Trophoblast cell (in vitro differentiated cells and primary cell): ENCODE measurements at regions not wholly inside any gene's neighbourhood (a gene's known extent, or its start where the extent isn't known, plus 50 kb on each side); places are given as distances from the start of the nearest gene placed in this dataset.
A peak's percentile ranks its signal among the peaks of the same experiment; 100 is the strongest.

Experiments used
- DNase-seq, 2 donors: peaks; one replicate each; pipeline ENCODE4 v3.0.0-alpha.2; 2016
- H2AFZ ChIP-seq: 2 replicates; pipeline ENCODE4 v1.6.1; 2013; ENCODE audit warnings: low read length, moderate library complexity, mild to moderate bottlenecking; ENCODE audit not compliant: insufficient read depth, poor library complexity
- H2AK5ac ChIP-seq: 2 replicates; pipeline ENCODE4 v1.6.1; 2013; ENCODE audit warnings: mild to moderate bottlenecking, low read length
- H2BK120ac ChIP-seq: 2 replicates; pipeline ENCODE4 v1.6.1; 2013; ENCODE audit warnings: low read length, mild to moderate bottlenecking, moderate library complexity; ENCODE audit not compliant: insufficient read depth, poor library complexity
- H2BK12ac ChIP-seq: 2 replicates; pipeline ENCODE4 v1.6.1; 2013; ENCODE audit warnings: mild to moderate bottlenecking, low read length, moderate library complexity
- H2BK5ac ChIP-seq: 2 replicates; pipeline ENCODE4 v1.6.1; 2013; ENCODE audit warnings: low read length, low read depth, moderate library complexity, mild to moderate bottlenecking; ENCODE audit not compliant: poor library complexity
- H3K14ac ChIP-seq: 2 replicates; pipeline ENCODE4 v1.6.1; 2013; ENCODE audit warnings: mild to moderate bottlenecking, low read length
- H3K18ac ChIP-seq: 2 replicates; pipeline ENCODE4 v1.6.1; 2013; ENCODE audit warnings: mild to moderate bottlenecking, low read length
- H3K23ac ChIP-seq: 2 replicates; pipeline ENCODE4 v1.6.1; 2013; ENCODE audit warnings: low read length
- H3K27ac ChIP-seq: 2 replicates; pipeline ENCODE4 v1.5.1; 2013; ENCODE audit warnings: low read depth, mild to moderate bottlenecking, inconsistent platforms, low read length, moderate library complexity
- H3K27me3 ChIP-seq: 2 replicates; pipeline ENCODE4 v1.6.1; 2013; ENCODE audit warnings: inconsistent platforms, mild to moderate bottlenecking, low read length, moderate library complexity; ENCODE audit not compliant: insufficient read depth
- H3K36me3 ChIP-seq, 2 experiments: 1 replicate in 1 of 2; 2 replicates in 1 of 2; pipeline ENCODE4 v1.6.1; 2013; ENCODE audit warnings: low read length in 2 of 2, mild to moderate bottlenecking in 2 of 2, moderate library complexity in 1 of 2; ENCODE audit not compliant: insufficient read depth in 2 of 2, control insufficient read depth in 1 of 2
- H3K4ac ChIP-seq: 2 replicates; pipeline ENCODE4 v1.6.1; 2013; ENCODE audit warnings: low read depth, mild to moderate bottlenecking, low read length, moderate library complexity
- H3K4me1 ChIP-seq, 2 experiments: 1 replicate in 1 of 2; 2 replicates in 1 of 2; pipeline ENCODE4 v1.6.1; 2013; ENCODE audit warnings: low read length in 2 of 2, mild to moderate bottlenecking in 2 of 2, moderate library complexity in 1 of 2; ENCODE audit not compliant: insufficient read depth in 2 of 2, control insufficient read depth in 1 of 2
- H3K4me2 ChIP-seq: 2 replicates; pipeline ENCODE4 v1.6.1; 2013; ENCODE audit warnings: inconsistent platforms, mild to moderate bottlenecking, low read length, moderate library complexity
- H3K4me3 ChIP-seq: 2 replicates; pipeline ENCODE4 v1.5.1; 2013; ENCODE audit warnings: mild to moderate bottlenecking, low read depth, low read length, inconsistent platforms
- H3K79me1 ChIP-seq: one replicate; pipeline ENCODE4 v1.6.1; 2013; ENCODE audit warnings: low read length
- H3K79me2 ChIP-seq: 2 replicates; pipeline ENCODE4 v1.6.1; 2013; ENCODE audit warnings: low read length, mild to moderate bottlenecking; ENCODE audit not compliant: control insufficient read depth, insufficient read depth, poor library complexity
- H3K9ac ChIP-seq: 2 replicates; pipeline ENCODE4 v1.6.1; 2013; ENCODE audit warnings: mild to moderate bottlenecking, low read length
- H3K9me3 ChIP-seq: 2 replicates; pipeline ENCODE4 v1.6.1; 2013; ENCODE audit warnings: low read depth, mild to moderate bottlenecking, control low read depth, inconsistent platforms, low read length; ENCODE audit not compliant: insufficient read depth
- H4K12ac ChIP-seq: 2 replicates; pipeline ENCODE4 v1.6.1; 2013; ENCODE audit warnings: low read depth, mild to moderate bottlenecking, low read length, moderate library complexity
- H4K8ac ChIP-seq: 2 replicates; pipeline ENCODE4 v1.6.1; 2013; ENCODE audit warnings: low read depth, mild to moderate bottlenecking, low read length, moderate library complexity
- H4K91ac ChIP-seq: one replicate; pipeline ENCODE4 v1.6.1; 2013; ENCODE audit warnings: low read depth, mild to moderate bottlenecking, low read length, moderate library complexity
- WGBS: extraction: QIAGEN DNeasy Blood & Tissue Kit; methylation state at CpG from one replicate; pipeline ENCODE4 v1.1.7; 2013; ENCODE audit warnings: missing lambda C conversion rate; ENCODE audit not compliant: insufficient read length, insufficient coverage; ENCODE audit errors: extremely low coverage; 5-methylcytosine and 5-hydroxymethylcytosine counted together

DNA sequence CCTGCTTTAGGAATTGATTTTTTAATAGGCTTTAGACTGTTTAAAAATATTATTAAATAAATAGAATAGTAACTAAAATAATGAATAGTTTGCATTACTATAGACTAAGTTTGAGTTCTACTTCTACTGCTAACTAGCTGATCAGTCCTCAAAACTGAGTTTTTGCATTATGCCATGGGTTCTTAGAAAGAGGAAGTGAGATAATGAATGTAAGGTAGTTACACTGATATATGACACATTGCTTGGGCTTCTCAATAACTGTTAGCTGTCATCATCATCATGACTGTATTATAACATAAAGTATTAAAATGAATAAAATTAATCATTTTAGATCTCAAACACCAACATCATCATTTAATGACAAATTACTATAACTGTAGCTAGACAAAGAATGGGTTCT lies 949.7 kb downstream of the TRHDE start:
- H3K27ac ChIP-seq: no peak overlapping the region
- no peak overlapping the region for H2AFZ ChIP-seq
- no peaks in the 10 kb centered on the region for H3K27me3 ChIP-seq
- H4K91ac ChIP-seq: no peak overlapping the region
- H3K4me3 ChIP-seq: no peak overlapping the region
- no peak overlapping the region for H2BK120ac ChIP-seq
- H3K79me1 ChIP-seq: no peaks in the 10 kb centered on the region
- no peak overlapping the region for H3K18ac ChIP-seq
- no peak overlapping the region for H4K8ac ChIP-seq
- no peak overlapping the region for H2AK5ac ChIP-seq
- no peak overlapping the region for H2BK12ac ChIP-seq
- H3K14ac ChIP-seq: no peak overlapping the region
- no peaks in the 10 kb centered on the region for H3K36me3 ChIP-seq
- H3K79me2 ChIP-seq: no peaks in the 10 kb centered on the region
- no peak overlapping the region for H3K23ac ChIP-seq
- H3K4me2 ChIP-seq: no peak overlapping the region
- H3K4me1 ChIP-seq: no peaks in the 10 kb centered on the region
- no peak overlapping the region for H3K4ac ChIP-seq
- DNase-seq: no peak
- no peak overlapping the region for H4K12ac ChIP-seq
- no peak overlapping the region for H3K9ac ChIP-seq
- H3K9me3 ChIP-seq: no peaks in the 10 kb centered on the region
- no peak overlapping the region for H2BK5ac ChIP-seq

DNA sequence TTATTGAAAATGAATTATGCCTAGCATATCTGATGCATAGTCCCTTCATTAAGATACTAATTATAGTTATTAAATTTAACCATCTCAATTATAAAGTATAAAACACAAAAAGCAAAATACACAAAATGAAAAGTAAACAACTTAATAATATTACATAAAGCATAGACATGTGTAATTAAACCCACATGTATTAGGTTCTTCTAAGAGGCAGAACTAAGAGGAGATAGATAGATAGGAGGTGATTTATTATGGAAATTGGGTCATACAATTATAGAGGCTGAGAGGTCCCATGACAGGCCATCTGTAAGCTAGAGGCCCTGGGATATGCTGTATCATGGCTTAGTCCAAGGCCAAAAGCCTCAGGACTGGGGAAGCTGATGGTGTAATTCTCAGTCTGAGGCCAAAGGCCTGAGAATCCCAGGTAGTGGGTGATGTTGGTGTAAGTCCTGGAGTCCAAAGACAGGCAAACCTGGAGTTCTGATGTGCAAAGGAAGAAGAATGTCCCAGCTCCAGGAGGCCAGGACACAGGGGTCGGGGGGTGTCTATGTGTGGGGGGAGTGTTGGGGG lies 953.3 kb downstream of the TRHDE start:
- Histone ChIP-seq H2BK5ac (no peak overlapping the region), H2AFZ (no peak overlapping the region), H3K27ac (no peak overlapping the region), H3K4me2 (no peak overlapping the region), H2BK12ac (no peak overlapping the region), H3K36me3 (no peaks in the 10 kb centered on the region), H3K14ac (no peak overlapping the region), H3K23ac (no peak overlapping the region), H4K8ac (no peak overlapping the region), H4K91ac (no peak overlapping the region), H3K79me1 (no peaks in the 10 kb centered on the region), H4K12ac (no peak overlapping the region), H3K18ac (no peak overlapping the region), H3K4me3 (no peak overlapping the region), H3K4ac (no peak overlapping the region), H3K9ac (no peak overlapping the region), H2BK120ac (no peak overlapping the region), H3K4me1 (no peaks in the 10 kb centered on the region), H3K79me2 (no peaks in the 10 kb centered on the region), H2AK5ac (no peak overlapping the region), H3K9me3 (no peaks in the 10 kb centered on the region), H3K27me3 (no peaks in the 10 kb centered on the region)
- DNase-seq: no peak
- WGBS: no CpG with 5 or more reads among the region's 1 CpG

DNA sequence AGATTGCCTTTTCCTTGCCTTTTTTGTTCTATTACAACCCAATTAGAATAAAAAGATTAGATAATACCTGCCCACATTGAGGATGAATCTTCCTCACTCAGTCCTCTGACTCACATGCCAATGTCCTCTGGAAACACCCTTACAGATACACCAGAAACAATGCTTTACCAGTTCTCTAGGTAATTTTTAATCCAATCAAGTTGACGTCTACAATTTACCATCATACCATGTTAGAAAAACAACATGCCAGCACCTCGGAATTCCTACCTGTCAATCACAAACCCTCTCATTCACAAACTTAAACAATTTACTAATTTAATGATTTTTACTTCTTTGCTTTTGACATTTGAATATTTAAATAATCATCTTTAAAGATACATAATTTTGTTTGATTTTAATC lies 953.8 kb downstream of the TRHDE start:
- Histone ChIP-seq H3K79me2 (no peaks in the 10 kb centered on the region), H3K14ac (no peak overlapping the region), H3K79me1 (no peaks in the 10 kb centered on the region), H3K27me3 (no peaks in the 10 kb centered on the region), H3K27ac (no peak overlapping the region), H3K4me3 (no peak overlapping the region), H3K36me3 (no peaks in the 10 kb centered on the region), H2AK5ac (no peak overlapping the region), H3K4me1 (no peaks in the 10 kb centered on the region), H2AFZ (no peak overlapping the region), H4K12ac (no peak overlapping the region), H3K4ac (no peak overlapping the region), H3K23ac (no peak overlapping the region), H3K9me3 (no peaks in the 10 kb centered on the region), H2BK120ac (no peak overlapping the region), H3K18ac (no peak overlapping the region), H4K8ac (no peak overlapping the region), H3K4me2 (no peak overlapping the region), H2BK5ac (no peak overlapping the region), H2BK12ac (no peak overlapping the region), H3K9ac (no peak overlapping the region), H4K91ac (no peak overlapping the region)
- DNase-seq: no peak
- 100% methylated on average over 1 of the region's 2 CpGs for WGBS

DNA sequence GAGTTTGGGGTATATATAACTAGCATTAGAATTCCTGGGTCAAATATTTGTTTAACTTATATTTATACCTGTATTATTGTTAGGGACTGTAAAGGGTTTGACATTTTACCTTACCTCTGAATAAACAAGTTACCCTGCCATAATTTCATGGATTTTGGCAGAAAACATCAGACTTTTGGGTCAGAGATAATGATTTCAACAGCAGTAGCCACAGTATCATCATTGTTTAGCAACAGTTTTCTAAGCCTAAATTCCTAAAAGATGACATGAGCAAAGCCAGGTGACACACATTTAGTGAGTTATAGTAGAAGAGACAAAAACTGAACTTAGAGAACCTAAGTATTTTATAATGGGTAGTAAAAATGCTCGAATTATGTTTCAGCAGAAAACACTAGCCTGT lies 954.4 kb downstream of the TRHDE start:
- no peak overlapping the region for H4K91ac ChIP-seq
- no peak overlapping the region for H4K12ac ChIP-seq
- no peak overlapping the region for H3K4me3 ChIP-seq
- H3K9ac ChIP-seq: no peak overlapping the region
- WGBS: no CpG with 5 or more reads among the region's 1 CpG
- H3K79me1 ChIP-seq: no peaks in the 10 kb centered on the region
- H3K4ac ChIP-seq: no peak overlapping the region
- H3K79me2 ChIP-seq: no peaks in the 10 kb centered on the region
- H2AFZ ChIP-seq: no peak overlapping the region
- H2BK120ac ChIP-seq: no peak overlapping the region
- H3K14ac ChIP-seq: no peak overlapping the region
- H4K8ac ChIP-seq: no peak overlapping the region
- DNase-seq: peak in 1 of 2 donors; percentile 7
- H3K27ac ChIP-seq: no peak overlapping the region
- H3K4me1 ChIP-seq: no peaks in the 10 kb centered on the region
- H2BK5ac ChIP-seq: no peak overlapping the region
- H3K23ac ChIP-seq: no peak overlapping the region
- no peak overlapping the region for H2BK12ac ChIP-seq
- H3K18ac ChIP-seq: no peak overlapping the region
- H3K4me2 ChIP-seq: no peak overlapping the region
- no peaks in the 10 kb centered on the region for H3K27me3 ChIP-seq
- no peaks in the 10 kb centered on the region for H3K9me3 ChIP-seq
- H2AK5ac ChIP-seq: no peak overlapping the region
- no peaks in the 10 kb centered on the region for H3K36me3 ChIP-seq
